Gastroesophageal sphincter (tissue), 4 donors: ENCODE measurements at regions not wholly inside any gene's neighbourhood (a gene's known extent, or its start where the extent isn't known, plus 50 kb on each side); places are given as distances from the start of the nearest gene placed in this dataset.

Experiments
- ATAC-seq: fragments of 150-250 bp; one replicate; pipeline ENCODE4 v1.9.1; 2016; ENCODE audit warnings: mild to moderate bottlenecking, moderate library complexity
- H3K27ac ChIP-seq, 4 donors: fragments of 200-600 bp; sonication (generic) in 3 of 4; 1 replicate in 3 of 4; 2 replicates in 1 of 4; pipeline ENCODE4 v1.5.1; 2016 to 2019
- H3K27me3 ChIP-seq: fragments of 200-600 bp; sonication (generic); one replicate; pipeline ENCODE4 v1.5.1; 2019
- H3K36me3 ChIP-seq, 2 donors: fragments of 200-600 bp; sonication (generic); one replicate each; pipeline ENCODE4 v1.5.1; 2019; ENCODE audit warnings: control low read depth in 1 of 2
- H3K4me1 ChIP-seq, 3 donors: fragments of 200-600 bp; sonication (generic); 1 replicate in 2 of 3; 2 replicates in 1 of 3; pipeline ENCODE4 v1.5.1; 2016 to 2019; ENCODE audit warnings: control low read depth in 2 of 3
- H3K4me3 ChIP-seq, 2 donors: fragments of 200-600 bp; sonication (generic); one replicate each; pipeline ENCODE4 v1.5.1; 2019; ENCODE audit warnings: mild to moderate bottlenecking in 1 of 2, moderate library complexity in 1 of 2
- H3K9me3 ChIP-seq, 3 donors: fragments of 200-600 bp; sonication (generic); one replicate each; pipeline ENCODE4 v1.5.1; 2017 to 2019; ENCODE audit warnings: control low read depth in 2 of 3
- CTCF ChIP-seq, 4 experiments: fragments of 200-600 bp in 2 of 4; fragments of 450-650 bp in 2 of 4; sonication (generic) in 1 of 4; IDR thresholded peaks; one replicate each; pipeline ENCODE4 v1.5.1; 2017 to 2019; ENCODE audit warnings: antibody characterized with exemption in 4 of 4, mild to moderate bottlenecking in 2 of 4, moderate library complexity in 2 of 4
- EP300 ChIP-seq: sonication (generic); formaldehyde crosslinking; IDR thresholded peaks from one replicate; pipeline ENCODE4 v1.6.1; 2017; ENCODE audit warnings: antibody characterized with exemption, mild to moderate bottlenecking
- POLR2A ChIP-seq, 2 donors: fragments of 450-650 bp; IDR thresholded peaks; one replicate each; pipeline ENCODE4 v1.6.1; 2017; ENCODE audit warnings: antibody characterized with exemption in 2 of 2, mild to moderate bottlenecking in 2 of 2, moderate library complexity in 1 of 2
- POLR2AphosphoS5 ChIP-seq: sonication (generic); formaldehyde crosslinking; IDR thresholded peaks from one replicate; pipeline ENCODE4 v1.6.1; 2017; ENCODE audit warnings: antibody characterized with exemption
- WGBS, 2 donors: methylation state at CpG; one replicate each; pipeline ENCODE4 v1.1.5; 2018; ENCODE audit warnings: low coverage in 1 of 2; 5-methylcytosine and 5-hydroxymethylcytosine counted together

DNA sequence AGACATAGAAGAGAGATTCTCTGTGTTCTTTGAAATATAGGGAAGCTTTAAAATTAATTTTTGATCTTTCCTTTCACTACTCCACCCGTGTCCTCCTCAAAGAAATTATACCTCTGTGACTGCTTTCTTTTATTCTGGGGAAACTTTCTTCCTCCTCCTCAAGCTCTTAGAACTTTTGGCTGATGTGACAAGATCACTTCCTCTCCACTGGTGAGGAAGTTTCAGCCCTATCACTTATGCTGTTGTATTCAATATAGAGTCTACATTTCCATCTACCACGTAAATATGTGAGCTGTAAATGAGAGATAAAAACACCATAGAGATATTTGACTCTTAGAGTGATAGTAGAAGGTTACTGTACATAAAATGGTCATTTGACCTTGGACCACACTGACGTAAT, 141.9 kb upstream of the SASH1 start:
- WGBS, 2 donors: 72 to 73% methylated on average over 3 of the region's 3 CpGs
- no peak overlapping the region for H3K27ac ChIP-seq
- peaks cover 0 to 20% (median 3%) of the 10 kb centered on the region in 3 donors for H3K4me1 ChIP-seq
- H3K9me3 ChIP-seq: no peaks in the 10 kb centered on the region
- ATAC-seq: no peak
- H3K4me3 ChIP-seq: no peak overlapping the region
- no peaks in the 10 kb centered on the region for H3K27me3 ChIP-seq
- H3K36me3 ChIP-seq: no peaks in the 10 kb centered on the region
- no peak for TF ChIP-seq EP300
- no peak for TF ChIP-seq POLR2A (IDR thresholded peaks at IDR 0.05)
- no peak for TF ChIP-seq POLR2AphosphoS5
- TF ChIP-seq CTCF (IDR thresholded peaks at IDR 0.05): no peak

- ATAC-seq: no peak
- TF ChIP-seq POLR2A (IDR thresholded peaks at IDR 0.05) (no peak), POLR2AphosphoS5 (no peak), CTCF (IDR thresholded peaks at IDR 0.05) (no peak)
- Histone ChIP-seq H3K27ac (peak overlapping the region in 1 of 4 donors; percentile 6), H3K9me3 (no peaks in the 10 kb centered on the region), H3K4me1 (peaks cover 0 to 20% (median 3%) of the 10 kb centered on the region in 3 donors), H3K27me3 (no peaks in the 10 kb centered on the region), H3K36me3 (no peaks in the 10 kb centered on the region), H3K4me3 (no peak overlapping the region)
- 23 to 25% methylated on average over 9 of the region's 9 CpGs for WGBS, 2 donors
These were observed 139.2 kb upstream of the SASH1 start for GRCh38 chr6:148203281-148203925.

DNA sequence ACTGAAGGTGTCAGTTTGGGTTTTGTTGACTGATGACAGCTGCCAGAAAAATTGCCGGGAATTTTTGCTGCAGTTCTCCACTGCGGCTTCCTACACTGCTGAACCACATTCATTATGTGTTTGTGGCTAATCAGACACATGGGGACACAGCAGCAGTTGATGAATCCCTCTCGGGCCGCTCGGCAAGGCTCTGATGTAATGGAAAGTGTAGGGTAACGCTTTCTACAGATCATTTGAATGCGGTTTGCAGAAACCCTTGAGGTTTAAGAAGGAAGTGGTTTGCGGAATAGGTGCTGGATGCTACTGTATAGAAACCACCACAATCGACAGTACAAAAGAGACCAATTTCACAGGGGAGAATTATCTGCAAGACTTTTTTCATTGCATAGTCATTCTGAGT, 138.7 kb upstream of the SASH1 start:
- 60 to 80% methylated on average over 1 to 3 of the region's 9 CpGs for WGBS, 2 donors
- ATAC-seq: no peak
- H3K4me1 ChIP-seq: peaks cover 0 to 20% (median 3%) of the 10 kb centered on the region in 3 donors
- H3K4me3 ChIP-seq: no peak overlapping the region
- TF ChIP-seq POLR2A (IDR thresholded peaks at IDR 0.05): no peak
- TF ChIP-seq POLR2AphosphoS5: no peak
- no peak for TF ChIP-seq EP300
- no peak for TF ChIP-seq CTCF (IDR thresholded peaks at IDR 0.05)
- H3K9me3 ChIP-seq: no peaks in the 10 kb centered on the region
- no peaks in the 10 kb centered on the region for H3K27me3 ChIP-seq
- H3K27ac ChIP-seq: no peak overlapping the region
- no peaks in the 10 kb centered on the region for H3K36me3 ChIP-seq

- Histone ChIP-seq H3K27me3 (peaks cover 5% of the 10 kb centered on the region), H3K27ac (no peak overlapping the region), H3K4me3 (no peak overlapping the region), H3K4me1 (peaks cover 0 to 9% (median 3%) of the 10 kb centered on the region in 3 donors), H3K9me3 (no peaks in the 10 kb centered on the region), H3K36me3 (no peaks in the 10 kb centered on the region)
- no peak for ATAC-seq
- TF ChIP-seq POLR2A (IDR thresholded peaks at IDR 0.05) (no peak), CTCF (IDR thresholded peaks at IDR 0.05) (no peak), EP300 (no peak), POLR2AphosphoS5 (no peak)
- WGBS, 2 donors: 85 to 89% methylated on average over 3 of the region's 3 CpGs
These were observed 134.3 kb upstream of the SASH1 start for GRCh38 chr6:148208298-148208697.

GRCh38 chr6:148211777-148212324, 130.8 kb upstream of the SASH1 start:
- TF ChIP-seq CTCF (IDR thresholded peaks at IDR 0.05) (no peak), EP300 (no peak)
- WGBS, 2 donors: 94 to 100% methylated on average over 3 of the region's 11 CpGs
- Histone ChIP-seq H3K36me3 (no peaks in the 10 kb centered on the region), H3K27me3 (peaks cover 5% of the 10 kb centered on the region), H3K4me1 (no peaks in the 10 kb centered on the region), H3K9me3 (no peaks in the 10 kb centered on the region), H3K4me3 (no peak overlapping the region), H3K27ac (no peak overlapping the region)
- no peak for ATAC-seq
